ENCODE measurements at regions not wholly inside any gene's neighbourhood (a gene's known extent, or its start where the extent isn't known, plus 50 kb on each side); places are given as distances from the start of the nearest gene placed in this dataset.
"Not testable (repeated sequence)": the region's sequence is repeated elsewhere in the genome, so short reads cannot be mapped to it uniquely, and the experiment has no call there.

GRCh38 chr5:87115839-87116364, 151.8 kb upstream of the RASA1 start:
- DNase-seq = no peak

- DNase-seq = no peak
These were observed 150.7 kb upstream of the RASA1 start for GRCh38 chr5:87116825-87117512.

GRCh38 chr5:87119588-87119987, 148.1 kb upstream of the RASA1 start:
- no peak for DNase-seq

- no peak for DNase-seq
These were observed 147.0 kb upstream of the RASA1 start for GRCh38 chr5:87120518-87121303.

GRCh38 chr5:87121304-87122150, 146.2 kb upstream of the RASA1 start:
- DNase-seq = no peak

DNA sequence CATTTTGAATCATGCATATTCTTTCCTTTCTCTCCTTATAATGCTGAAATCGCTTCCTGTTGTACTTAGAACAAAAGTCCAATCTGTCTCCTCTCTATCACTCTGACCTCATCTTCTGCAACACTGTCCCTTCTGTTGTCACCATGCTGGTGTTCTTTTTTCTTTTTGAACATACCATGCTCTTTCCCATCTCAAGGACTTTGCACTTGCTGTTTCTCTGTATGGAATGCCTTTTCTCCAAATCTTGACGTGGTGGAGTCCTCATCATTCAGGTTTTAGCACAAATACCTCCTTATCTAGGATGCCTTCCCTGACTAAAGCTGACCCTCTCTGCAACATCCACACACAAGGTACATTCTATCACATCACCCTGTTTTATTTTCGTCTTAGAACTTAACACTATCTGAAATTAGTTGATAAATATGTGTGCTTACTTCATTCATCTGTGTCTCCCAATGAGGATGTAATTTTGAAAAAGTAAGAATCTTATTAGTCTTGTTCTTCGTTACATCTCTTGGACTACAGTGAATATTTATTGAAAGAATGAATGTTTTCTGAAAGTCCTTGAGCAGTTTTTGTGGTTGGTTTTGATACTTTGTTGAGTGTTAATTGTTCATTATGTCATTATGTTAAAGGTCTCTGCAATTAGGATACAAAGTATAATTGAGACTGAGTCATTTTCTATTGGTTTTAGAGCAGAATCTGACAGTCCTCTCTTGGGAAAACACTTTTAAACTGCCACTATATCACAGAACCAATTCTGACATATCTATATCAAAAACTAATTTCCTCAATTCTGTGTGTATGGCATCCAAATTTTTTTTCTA, 145.3 kb upstream of the RASA1 start:
- DNase-seq = no peak

DNA sequence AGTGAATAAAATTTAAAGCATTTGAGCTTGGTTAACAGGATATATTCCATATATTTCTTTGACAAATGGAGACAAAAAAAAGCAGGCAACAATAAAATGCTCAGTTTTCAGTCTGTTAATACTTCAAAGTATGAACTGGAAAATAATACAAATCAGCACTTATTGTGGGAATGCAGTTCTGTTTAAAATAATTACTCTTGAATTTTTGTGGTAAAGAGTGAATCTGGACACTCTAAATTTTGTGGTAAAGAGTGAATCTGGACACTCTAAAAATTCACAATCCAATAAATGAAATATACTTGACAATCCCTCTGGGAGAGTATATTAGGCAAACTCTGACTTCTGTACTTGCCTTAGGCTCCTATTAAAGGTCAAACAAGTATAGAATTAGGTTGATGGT, 141.9 kb upstream of the RASA1 start:
- DNase-seq = no peak

DNA sequence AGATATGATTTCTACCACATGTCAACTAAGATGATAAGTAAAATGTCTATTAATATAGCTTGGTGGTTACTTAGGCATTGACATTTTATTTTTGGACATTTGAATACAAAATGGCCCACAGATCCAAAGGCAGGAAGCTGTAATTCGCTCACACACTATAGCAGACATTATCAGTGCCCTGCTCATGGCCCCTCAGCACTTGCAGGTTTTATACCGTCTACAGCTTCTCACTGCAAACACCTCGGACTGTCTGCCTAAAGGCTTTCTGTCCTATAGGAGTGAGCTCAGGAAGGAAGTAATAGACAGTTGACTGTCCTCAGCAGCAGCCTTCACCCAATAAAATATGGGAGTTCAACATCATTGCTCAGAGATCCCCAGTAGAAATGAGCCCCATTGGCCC, 140.8 kb upstream of the RASA1 start:
- no peak for DNase-seq

DNA sequence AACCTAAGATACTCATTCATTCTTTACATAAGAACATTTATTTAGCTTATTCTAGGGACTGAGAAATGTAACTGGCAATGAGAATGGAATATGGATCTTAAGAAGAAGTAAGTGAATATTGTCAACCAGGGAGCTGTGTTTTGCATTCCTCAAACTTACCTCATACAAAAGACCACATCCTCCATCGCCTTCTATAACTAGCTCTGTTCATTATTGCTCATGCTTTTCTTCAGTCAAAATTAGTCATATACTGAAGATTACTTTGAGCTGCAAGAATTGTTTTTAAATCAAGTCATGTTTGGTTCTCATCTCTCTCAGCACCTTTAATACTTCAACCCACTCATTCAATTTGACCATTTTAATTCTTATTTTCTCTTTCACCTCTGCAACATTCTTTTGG, 140.3 kb upstream of the RASA1 start:
- DNase-seq = no peak

- peak in 1 of 2 experiments; percentile 10 for DNase-seq
These were observed 139.6 kb upstream of the RASA1 start for GRCh38 chr5:87127956-87128687.

- DNase-seq = no peak
These were observed 138.6 kb upstream of the RASA1 start for GRCh38 chr5:87129046-87129445.

- DNase-seq = no peak
These were observed 135.0 kb upstream of the RASA1 start for GRCh38 chr5:87132696-87133095.

- DNase-seq = not testable (repeated sequence)
These were observed 133.2 kb upstream of the RASA1 start for GRCh38 chr5:87134513-87134912.

DNA sequence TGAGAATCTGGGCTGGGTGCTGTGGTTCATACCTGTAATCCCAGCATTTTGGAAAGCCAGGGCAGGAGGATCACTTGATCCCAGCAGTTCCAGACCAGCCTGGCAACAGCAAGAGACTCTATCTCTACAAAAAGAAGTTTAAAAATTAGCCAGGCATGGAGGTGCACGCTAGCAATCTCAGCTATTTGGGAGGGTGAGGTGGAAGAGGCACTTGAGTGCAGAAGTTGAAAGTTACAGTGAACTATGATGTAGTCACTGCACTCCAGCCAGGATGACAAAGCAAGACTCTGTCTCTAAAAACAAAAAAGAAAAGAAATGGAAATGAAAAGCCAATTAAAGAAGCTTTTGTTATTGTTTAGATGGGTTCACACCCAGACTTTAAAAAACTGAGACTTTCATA, 131.6 kb upstream of the RASA1 start:
- no peak for DNase-seq

- no peak for DNase-seq
These were observed 130.9 kb upstream of the RASA1 start for GRCh38 chr5:87136733-87137132.

DNA sequence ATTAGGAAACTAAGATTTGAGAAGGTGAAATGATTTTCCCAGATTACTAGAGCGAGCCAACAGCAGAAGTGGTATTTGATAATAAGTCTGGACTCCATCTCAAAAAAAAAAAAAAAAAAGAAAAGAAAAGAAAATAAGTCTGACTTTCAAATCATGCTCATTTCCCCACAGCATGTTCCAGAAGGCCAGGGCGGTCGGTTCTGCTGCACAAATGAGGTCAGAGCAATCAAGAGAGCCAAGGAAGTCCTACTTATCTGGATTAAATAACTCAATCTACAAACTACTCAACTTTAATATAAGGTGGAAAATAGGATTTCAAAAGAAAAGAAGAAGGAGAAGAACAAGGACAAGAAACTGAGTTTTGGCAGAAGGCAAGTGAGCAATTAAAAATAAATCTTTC, 130.4 kb upstream of the RASA1 start:
- no peak for DNase-seq

DNA sequence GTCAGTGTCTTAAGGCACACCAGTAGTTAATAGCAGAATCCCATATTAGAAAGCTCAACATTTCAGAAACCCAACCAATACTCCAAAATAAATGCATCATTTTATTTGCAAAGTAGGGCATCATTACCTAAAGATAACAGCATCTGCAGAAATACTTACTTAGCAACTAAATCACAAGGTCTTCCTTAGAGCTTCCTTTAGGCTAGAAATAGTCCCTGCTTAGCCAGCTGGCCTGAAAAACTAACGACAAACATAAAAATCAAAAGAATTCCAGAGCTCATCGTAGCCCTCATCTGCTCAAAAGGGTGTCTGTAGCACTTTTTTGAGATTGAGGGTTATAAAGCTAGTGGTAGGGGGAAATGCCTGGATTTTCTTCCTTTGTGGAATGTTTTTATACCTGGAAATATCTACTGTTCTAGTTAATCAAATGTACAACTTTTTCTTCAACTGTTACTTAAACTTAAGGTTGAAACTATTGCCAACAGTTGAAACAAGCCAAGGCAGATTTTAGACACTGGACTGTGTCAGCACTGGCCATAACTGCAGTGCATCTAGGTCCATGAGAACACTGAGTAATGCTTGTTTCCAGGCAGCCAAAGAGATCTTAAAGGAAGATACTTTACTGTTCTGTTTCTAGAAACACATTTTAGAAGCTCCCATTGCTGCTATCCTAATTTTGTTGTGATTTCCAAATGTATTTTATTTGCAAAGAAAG, 129.4 kb upstream of the RASA1 start:
- DNase-seq = no peak

DNA sequence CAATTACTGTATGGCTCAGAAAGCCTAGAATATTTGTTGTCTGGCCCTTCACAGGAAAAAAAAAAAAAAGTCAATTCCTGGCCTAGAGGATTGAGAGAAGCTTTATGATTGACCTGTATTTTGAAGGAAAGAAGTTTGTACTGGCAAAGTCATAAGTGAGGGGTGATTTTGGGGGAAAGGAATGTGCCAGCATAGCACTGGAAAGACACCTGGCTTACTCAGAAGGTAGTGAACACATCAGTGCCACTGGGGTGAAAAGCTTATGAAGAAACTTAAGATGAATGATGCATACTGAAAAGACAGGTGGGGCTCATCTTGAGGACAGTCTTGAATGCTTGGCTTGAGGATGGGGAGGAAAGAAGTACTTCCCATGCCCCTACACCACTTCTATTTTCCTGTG, 127.9 kb upstream of the RASA1 start:
- no peak for DNase-seq

DNA sequence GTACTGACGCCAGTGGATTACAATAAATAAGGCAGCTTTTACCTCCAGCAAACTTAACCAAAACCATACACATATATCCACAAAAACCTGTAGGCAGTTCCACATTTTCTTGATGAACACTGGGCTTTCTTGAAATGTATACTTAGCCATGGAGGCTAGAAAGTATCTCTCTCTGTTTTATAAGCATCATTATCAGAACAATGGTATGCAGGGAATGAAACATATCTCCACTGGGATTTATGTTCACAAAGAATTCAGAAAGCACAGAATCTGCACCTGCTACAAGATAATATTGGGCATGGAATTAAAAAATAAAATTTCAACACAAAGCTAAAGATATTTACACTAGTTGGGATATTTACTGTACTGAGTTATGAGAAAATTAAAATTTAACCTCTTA, 126.1 kb upstream of the RASA1 start:
- DNase-seq = no peak

- peak in 1 of 2 experiments; percentile 6 for DNase-seq
These were observed 121.8 kb upstream of the RASA1 start for GRCh38 chr5:87145853-87146252.

DNA sequence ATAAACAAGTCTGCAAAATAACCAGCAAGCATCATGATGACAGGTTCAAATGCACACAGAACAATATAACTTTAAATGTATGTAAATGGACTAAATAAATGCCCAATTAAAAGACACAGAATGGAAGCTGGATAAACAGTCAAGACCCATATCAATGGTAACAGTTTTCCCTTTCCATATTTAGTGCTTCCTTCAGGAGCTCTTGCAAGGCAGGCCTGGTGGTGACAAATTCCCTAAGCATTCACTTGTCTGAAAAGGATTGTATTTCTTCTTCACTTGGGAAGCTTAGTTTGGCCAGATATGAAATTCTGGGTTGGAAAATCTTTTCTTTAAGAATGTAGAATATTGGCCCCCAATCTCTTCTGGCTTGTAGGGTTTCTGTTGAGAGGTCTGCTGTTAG, 120.2 kb upstream of the RASA1 start:
- DNase-seq = no peak

All from NCI-H446 (cell line).